ENCODE measurements at regions not wholly inside any gene's neighbourhood (a gene's known extent, or its start where the extent isn't known, plus 50 kb on each side); places are given as distances from the start of the nearest gene placed in this dataset.

- TF ChIP-seq, protein P1, sequence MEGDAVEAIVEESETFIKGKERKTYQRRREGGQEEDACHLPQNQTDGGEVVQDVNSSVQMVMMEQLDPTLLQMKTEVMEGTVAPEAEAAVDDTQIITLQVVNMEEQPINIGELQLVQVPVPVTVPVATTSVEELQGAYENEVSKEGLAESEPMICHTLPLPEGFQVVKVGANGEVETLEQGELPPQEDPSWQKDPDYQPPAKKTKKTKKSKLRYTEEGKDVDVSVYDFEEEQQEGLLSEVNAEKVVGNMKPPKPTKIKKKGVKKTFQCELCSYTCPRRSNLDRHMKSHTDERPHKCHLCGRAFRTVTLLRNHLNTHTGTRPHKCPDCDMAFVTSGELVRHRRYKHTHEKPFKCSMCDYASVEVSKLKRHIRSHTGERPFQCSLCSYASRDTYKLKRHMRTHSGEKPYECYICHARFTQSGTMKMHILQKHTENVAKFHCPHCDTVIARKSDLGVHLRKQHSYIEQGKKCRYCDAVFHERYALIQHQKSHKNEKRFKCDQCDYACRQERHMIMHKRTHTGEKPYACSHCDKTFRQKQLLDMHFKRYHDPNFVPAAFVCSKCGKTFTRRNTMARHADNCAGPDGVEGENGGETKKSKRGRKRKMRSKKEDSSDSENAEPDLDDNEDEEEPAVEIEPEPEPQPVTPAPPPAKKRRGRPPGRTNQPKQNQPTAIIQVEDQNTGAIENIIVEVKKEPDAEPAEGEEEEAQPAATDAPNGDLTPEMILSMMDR (IDR thresholded peaks at IDR 0.05; ENCODE audit: borderline replicate concordance, extremely low read depth, low read length, poor library complexity, severe bottlenecking): no peak
- TF ChIP-seq EZH2 (IDR thresholded peaks at IDR 0.05; ENCODE audit: borderline replicate concordance, low read depth, low read length, severe bottlenecking): no peak
Observed at GRCh38 chr7:149566103-149566502, 68.5 kb upstream of the ZNF746 start.

All from DND-41 (cell line).